ENCODE measurements at regions not wholly inside any gene's neighbourhood (a gene's known extent, or its start where the extent isn't known, plus 50 kb on each side); places are given as distances from the start of the nearest gene placed in this dataset.

DNA sequence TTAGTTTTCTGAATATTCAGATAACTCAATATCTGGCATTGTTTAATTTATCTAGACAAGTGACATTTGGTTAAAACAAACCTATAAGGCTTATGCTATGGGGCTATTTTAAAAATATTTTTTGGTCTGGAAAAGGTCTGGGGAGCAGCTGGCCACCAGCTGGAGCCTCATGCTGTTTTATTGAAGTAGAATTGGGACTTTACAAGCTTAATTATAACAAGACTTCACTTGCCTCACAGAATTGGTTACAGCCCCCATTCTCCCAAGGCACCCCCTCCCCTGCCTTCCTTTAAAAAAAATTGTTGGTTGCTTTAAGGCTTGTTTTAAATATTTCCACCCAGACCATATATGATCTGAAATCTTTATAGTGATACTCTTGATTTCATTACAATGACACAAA, 453.9 kb downstream of the ADAMTS20 start (continued):
- TF ChIP-seq, protein P1, sequence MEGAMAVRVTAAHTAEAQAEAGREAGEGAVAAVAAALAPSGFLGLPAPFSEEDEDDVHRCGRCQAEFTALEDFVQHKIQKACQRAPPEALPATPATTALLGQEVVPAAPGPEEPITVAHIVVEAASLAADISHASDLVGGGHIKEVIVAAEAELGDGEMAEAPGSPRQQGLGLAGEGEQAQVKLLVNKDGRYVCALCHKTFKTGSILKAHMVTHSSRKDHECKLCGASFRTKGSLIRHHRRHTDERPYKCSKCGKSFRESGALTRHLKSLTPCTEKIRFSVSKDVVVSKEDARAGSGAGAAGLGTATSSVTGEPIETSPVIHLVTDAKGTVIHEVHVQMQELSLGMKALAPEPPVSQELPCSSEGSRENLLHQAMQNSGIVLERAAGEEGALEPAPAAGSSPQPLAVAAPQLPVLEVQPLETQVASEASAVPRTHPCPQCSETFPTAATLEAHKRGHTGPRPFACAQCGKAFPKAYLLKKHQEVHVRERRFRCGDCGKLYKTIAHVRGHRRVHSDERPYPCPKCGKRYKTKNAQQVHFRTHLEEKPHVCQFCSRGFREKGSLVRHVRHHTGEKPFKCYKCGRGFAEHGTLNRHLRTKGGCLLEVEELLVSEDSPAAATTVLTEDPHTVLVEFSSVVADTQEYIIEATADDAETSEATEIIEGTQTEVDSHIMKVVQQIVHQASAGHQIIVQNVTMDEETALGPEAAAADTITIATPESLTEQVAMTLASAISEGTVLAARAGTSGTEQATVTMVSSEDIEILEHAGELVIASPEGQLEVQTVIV (IDR thresholded peaks at IDR 0.05; ENCODE audit: borderline replicate concordance, partially characterized antibody), result no peak
- TF ChIP-seq SMAD1 (IDR thresholded peaks at IDR 0.05; ENCODE audit: low read depth, partially characterized antibody), result no peak

DNA sequence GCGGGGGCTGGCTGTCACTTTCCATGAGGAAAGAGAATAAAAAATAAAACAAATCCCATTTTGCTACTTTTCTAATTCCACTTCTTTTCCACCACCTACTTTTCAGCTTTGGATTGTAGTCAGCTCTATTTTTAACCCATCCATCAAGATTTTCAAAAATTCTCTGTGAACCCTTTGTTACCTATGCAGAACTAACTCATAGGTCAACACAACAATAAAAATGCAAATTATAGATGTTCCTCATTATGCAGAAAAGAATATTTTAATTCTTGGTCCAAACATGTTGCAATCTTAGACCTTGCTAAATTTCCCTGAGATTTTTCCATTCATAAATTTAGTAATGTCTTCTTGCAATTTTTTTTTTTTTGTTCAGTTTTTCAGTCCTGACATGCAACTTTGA, 454.5 kb downstream of the ADAMTS20 start:
- no peaks in the 10 kb centered on the region for H3K36me3 ChIP-seq (ENCODE audit: control insufficient read depth in 2 of 2, insufficient read depth in 2 of 2, low read length in 1 of 2)
- no peak overlapping the region for H3K27ac ChIP-seq (ENCODE audit: control insufficient read depth, insufficient read depth)
- H2AFZ ChIP-seq (ENCODE audit: control insufficient read depth, low read depth, low read length), result no peak overlapping the region
- no peak for ATAC-seq
- intact Hi-C loops (cut with micrococcal nuclease; ENCODE audit: unreplicated experiment), result no loop called here
- SMC1A ChIA-PET (ENCODE audit: uncharacterized antibody, unreplicated experiment), result interaction anchor here (0.7 to 1.2 kb wide), 2 partner anchors 26 to 30 kb away, joined by 3 read pairs; no protein-coding TSS in a partner anchor
- H3K9me3 ChIP-seq (replicated peaks; ENCODE audit: control insufficient read depth, insufficient read depth, low read length), result no peaks in the 10 kb centered on the region
- H3K4me3 ChIP-seq, result no peak overlapping the region
- H3K4me2 ChIP-seq (ENCODE audit: control insufficient read depth, insufficient read depth), result no peak overlapping the region
- CTCF ChIA-PET, result interaction anchor here (1.0 kb wide), 1 partner anchor 14 kb away, joined by 4 read pairs; no protein-coding TSS in a partner anchor
- H3K27me3 ChIP-seq (replicated peaks in 1 of 2; ENCODE audit: control insufficient read depth in 2 of 2, insufficient read depth in 2 of 2, low read length in 1 of 2), result no peaks in the 10 kb centered on the region
- H3K4me1 ChIP-seq (ENCODE audit: control insufficient read depth, insufficient read depth, low read length), result no peaks in the 10 kb centered on the region
- POLR2A ChIA-PET, result interaction anchor here (0.7 kb wide), 2 partner anchors 46 to 102 kb away, joined by 3 read pairs; no protein-coding TSS in a partner anchor
- BruUV-seq (replicated peaks), result no TSS peak
- no peaks in the 10 kb centered on the region for H4K20me1 ChIP-seq (ENCODE audit: control insufficient read depth, insufficient read depth)
- RAD21 ChIA-PET (ENCODE audit: unreplicated experiment), result no interaction called here
- no peaks in the 10 kb centered on the region for H3K79me2 ChIP-seq (ENCODE audit: control insufficient read depth, insufficient read depth, low read length)
- H3K9ac ChIP-seq (ENCODE audit: control insufficient read depth, insufficient read depth, low read length), result no peak overlapping the region
- DNase-seq (ENCODE audit: low read depth, low spot score), result no peak
- WGBS (ENCODE audit: insufficient coverage, insufficient replicate concordance, low lambda C conversion rate, missing lambda C conversion rate), result 20% methylated on average over 1 of the region's 1 CpG
- in situ Hi-C loops (cut with MboI), result no loop called here
- no peak for FAIRE-seq
- no peak for TF ChIP-seq CHD4 (IDR thresholded peaks at IDR 0.05)
- no peak for TF ChIP-seq RFX5 (IDR thresholded peaks at IDR 0.05; ENCODE audit: low read depth, low read length)
- TF ChIP-seq, protein P2, sequence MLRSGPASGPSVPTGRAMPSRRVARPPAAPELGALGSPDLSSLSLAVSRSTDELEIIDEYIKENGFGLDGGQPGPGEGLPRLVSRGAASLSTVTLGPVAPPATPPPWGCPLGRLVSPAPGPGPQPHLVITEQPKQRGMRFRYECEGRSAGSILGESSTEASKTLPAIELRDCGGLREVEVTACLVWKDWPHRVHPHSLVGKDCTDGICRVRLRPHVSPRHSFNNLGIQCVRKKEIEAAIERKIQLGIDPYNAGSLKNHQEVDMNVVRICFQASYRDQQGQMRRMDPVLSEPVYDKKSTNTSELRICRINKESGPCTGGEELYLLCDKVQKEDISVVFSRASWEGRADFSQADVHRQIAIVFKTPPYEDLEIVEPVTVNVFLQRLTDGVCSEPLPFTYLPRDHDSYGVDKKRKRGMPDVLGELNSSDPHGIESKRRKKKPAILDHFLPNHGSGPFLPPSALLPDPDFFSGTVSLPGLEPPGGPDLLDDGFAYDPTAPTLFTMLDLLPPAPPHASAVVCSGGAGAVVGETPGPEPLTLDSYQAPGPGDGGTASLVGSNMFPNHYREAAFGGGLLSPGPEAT (IDR thresholded peaks at IDR 0.05; ENCODE audit: low read depth), result no peak
- TF ChIP-seq SIN3A (IDR thresholded peaks at IDR 0.05; ENCODE audit: low read depth, low read length), result no peak
- no peak for TF ChIP-seq TBL1XR1 (IDR thresholded peaks at IDR 0.05; ENCODE audit: low read depth, low read length)
- no peak for TF ChIP-seq GABPA (IDR thresholded peaks at IDR 0.05; ENCODE audit: low read depth)
- no peak for TF ChIP-seq BMI1 (IDR thresholded peaks at IDR 0.05; ENCODE audit: borderline replicate concordance)
- no peak for TF ChIP-seq FOXK2 (IDR thresholded peaks at IDR 0.05)
- no peak for TF ChIP-seq HDAC6 (IDR thresholded peaks at IDR 0.05; ENCODE audit: unreplicated experiment)

All from GM12878 (cell line).